Neutrophil (primary cell): ENCODE measurements at regions not wholly inside any gene's neighbourhood (a gene's known extent, or its start where the extent isn't known, plus 50 kb on each side); places are given as distances from the start of the nearest gene placed in this dataset.

Experiments
- H3K27ac ChIP-seq: fragments of 200-600 bp; sonication (generic); 2 replicates; pipeline ENCODE4 v1.5.1; 2016; ENCODE audit warnings: mild to moderate bottlenecking, moderate library complexity
- H3K27me3 ChIP-seq: fragments of 200-600 bp; sonication (generic); 2 replicates; pipeline ENCODE4 v1.6.0; 2016; ENCODE audit warnings: mild to moderate bottlenecking
- H3K36me3 ChIP-seq: fragments of 200-600 bp; sonication (generic); 2 replicates; pipeline ENCODE4 v1.5.1; 2017
- H3K4me1 ChIP-seq, 2 experiments: fragments of 200-600 bp in 1 of 2; sonication (generic) in 1 of 2; 1 replicate in 1 of 2; 2 replicates in 1 of 2; pipeline versions ENCODE4 v1.5.1 to v1.6.1; 2013 to 2016; ENCODE audit warnings: low read depth in 1 of 2, low read length in 1 of 2, mild to moderate bottlenecking in 1 of 2, moderate library complexity in 1 of 2; ENCODE audit not compliant: control insufficient read depth in 1 of 2, insufficient read depth in 1 of 2
- H3K4me3 ChIP-seq, 2 experiments: fragments of 200-600 bp in 1 of 2; sonication (generic) in 1 of 2; 1 replicate in 1 of 2; 2 replicates in 1 of 2; pipeline ENCODE4 v1.5.1; 2013 to 2016; ENCODE audit warnings: low read depth in 1 of 2, low read length in 1 of 2, mild to moderate bottlenecking in 1 of 2, moderate library complexity in 1 of 2
- H3K9me3 ChIP-seq: fragments of 200-600 bp; sonication (generic); 2 replicates; pipeline ENCODE4 v1.5.1; 2016
- TF ChIP-seq, protein P1 (sequence below): fragments of 200-600 bp; sonication (generic); IDR thresholded peaks from 2 replicates; pipeline ENCODE4 v1.5.1; 2016; ENCODE audit warnings: antibody characterized with exemption

GRCh38 chr10:125567529-125567928, 115.4 kb downstream of the TEX36 start:
- H3K4me1 ChIP-seq: no peaks in the 10 kb centered on the region
- TF ChIP-seq, protein P1, sequence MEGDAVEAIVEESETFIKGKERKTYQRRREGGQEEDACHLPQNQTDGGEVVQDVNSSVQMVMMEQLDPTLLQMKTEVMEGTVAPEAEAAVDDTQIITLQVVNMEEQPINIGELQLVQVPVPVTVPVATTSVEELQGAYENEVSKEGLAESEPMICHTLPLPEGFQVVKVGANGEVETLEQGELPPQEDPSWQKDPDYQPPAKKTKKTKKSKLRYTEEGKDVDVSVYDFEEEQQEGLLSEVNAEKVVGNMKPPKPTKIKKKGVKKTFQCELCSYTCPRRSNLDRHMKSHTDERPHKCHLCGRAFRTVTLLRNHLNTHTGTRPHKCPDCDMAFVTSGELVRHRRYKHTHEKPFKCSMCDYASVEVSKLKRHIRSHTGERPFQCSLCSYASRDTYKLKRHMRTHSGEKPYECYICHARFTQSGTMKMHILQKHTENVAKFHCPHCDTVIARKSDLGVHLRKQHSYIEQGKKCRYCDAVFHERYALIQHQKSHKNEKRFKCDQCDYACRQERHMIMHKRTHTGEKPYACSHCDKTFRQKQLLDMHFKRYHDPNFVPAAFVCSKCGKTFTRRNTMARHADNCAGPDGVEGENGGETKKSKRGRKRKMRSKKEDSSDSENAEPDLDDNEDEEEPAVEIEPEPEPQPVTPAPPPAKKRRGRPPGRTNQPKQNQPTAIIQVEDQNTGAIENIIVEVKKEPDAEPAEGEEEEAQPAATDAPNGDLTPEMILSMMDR: no peak
- H3K4me3 ChIP-seq: no peak overlapping the region
- H3K36me3 ChIP-seq: no peaks in the 10 kb centered on the region
- H3K27me3 ChIP-seq: no peaks in the 10 kb centered on the region
- H3K27ac ChIP-seq: no peak overlapping the region
- H3K9me3 ChIP-seq: no peaks in the 10 kb centered on the region

GRCh38 chr10:125565046-125565445, 117.9 kb downstream of the TEX36 start:
- TF ChIP-seq, protein P1: no peak
- H3K27me3 ChIP-seq: no peaks in the 10 kb centered on the region
- no peak overlapping the region for H3K27ac ChIP-seq
- no peak overlapping the region for H3K4me3 ChIP-seq
- no peaks in the 10 kb centered on the region for H3K9me3 ChIP-seq
- H3K36me3 ChIP-seq: no peaks in the 10 kb centered on the region
- no peaks in the 10 kb centered on the region for H3K4me1 ChIP-seq

GRCh38 chr10:125564570-125564969, 118.4 kb downstream of the TEX36 start:
- Histone ChIP-seq H3K4me3 (no peak overlapping the region), H3K36me3 (no peaks in the 10 kb centered on the region), H3K4me1 (no peaks in the 10 kb centered on the region), H3K9me3 (no peaks in the 10 kb centered on the region), H3K27me3 (no peaks in the 10 kb centered on the region), H3K27ac (no peak overlapping the region)
- TF ChIP-seq, protein P1: no peak

DNA sequence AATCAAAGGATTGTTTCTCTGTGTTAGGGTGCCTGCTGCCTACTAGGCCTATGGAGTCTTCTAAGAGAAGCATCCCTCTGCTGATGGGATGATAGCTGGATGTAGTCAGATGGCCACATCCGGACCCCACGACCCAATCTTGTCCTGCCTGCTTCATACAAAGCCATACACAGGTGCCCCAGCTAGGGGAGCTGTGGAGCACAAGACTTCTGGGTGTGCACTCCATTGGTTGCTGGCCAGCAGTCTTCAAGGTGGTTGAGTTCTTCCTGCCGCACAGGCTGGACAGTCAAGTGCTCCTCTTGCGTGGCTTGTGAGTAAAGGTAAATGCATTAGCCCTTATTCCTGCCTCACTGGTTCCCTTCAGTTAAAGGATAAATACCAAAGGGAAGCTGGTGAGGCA, 120.2 kb downstream of the TEX36 start:
- TF ChIP-seq, protein P1: no peak
- Histone ChIP-seq H3K27me3 (no peaks in the 10 kb centered on the region), H3K4me1 (no peaks in the 10 kb centered on the region), H3K9me3 (no peaks in the 10 kb centered on the region), H3K36me3 (no peaks in the 10 kb centered on the region), H3K4me3 (no peak overlapping the region), H3K27ac (no peak overlapping the region)

- Histone ChIP-seq H3K27ac (no peak overlapping the region), H3K9me3 (no peaks in the 10 kb centered on the region), H3K4me3 (no peak overlapping the region), H3K36me3 (no peaks in the 10 kb centered on the region), H3K27me3 (no peaks in the 10 kb centered on the region), H3K4me1 (no peaks in the 10 kb centered on the region)
- TF ChIP-seq, protein P1: no peak
Measured at GRCh38 chr10:125560947-125561346, 122.0 kb downstream of the TEX36 start.

GRCh38 chr10:125559210-125559609, 123.8 kb downstream of the TEX36 start:
- Histone ChIP-seq H3K4me3 (no peak overlapping the region), H3K4me1 (no peaks in the 10 kb centered on the region)
- TF ChIP-seq, protein P1: no peak

More at GRCh38 chr10:125559210-125559609, 123.8 kb downstream of the TEX36 start:
- Histone ChIP-seq H3K36me3 (no peaks in the 10 kb centered on the region), H3K9me3 (no peaks in the 10 kb centered on the region), H3K27me3 (no peaks in the 10 kb centered on the region), H3K27ac (no peak overlapping the region)
